GM12892 (cell line): ENCODE measurements at regions not wholly inside any gene's neighbourhood (a gene's known extent, or its start where the extent isn't known, plus 50 kb on each side); places are given as distances from the start of the nearest gene placed in this dataset.

Experiments
- DNase-seq: peaks from one replicate; pipeline ENCODE4 v3.0.0; 2011; ENCODE audit not compliant: insufficient read length
- FAIRE-seq: peaks from 2 replicates; lab custom pipeline; 2011; peaks lifted over from hg19 to GRCh38; lab: Jason Lieb, UNC
- POLR2A ChIP-seq: IDR thresholded peaks from 2 replicates; pipeline ENCODE4 v1.6.1; 2011; ENCODE audit warnings: low read depth, low read length, control low read depth
- POLR2AphosphoS5 ChIP-seq: IDR thresholded peaks from 2 replicates; pipeline ENCODE4 v1.6.1; 2011; ENCODE audit warnings: low read depth, low read length, control low read depth
- TAF1 ChIP-seq: IDR thresholded peaks from 2 replicates; pipeline ENCODE4 v1.6.1; 2011; ENCODE audit warnings: low read depth, mild to moderate bottlenecking, control low read depth, low read length, borderline replicate concordance

- FAIRE-seq = no peak
- DNase-seq = no peak
- TF ChIP-seq POLR2AphosphoS5 = no peak
- no peak for TF ChIP-seq POLR2A
- TF ChIP-seq TAF1 = no peak
These were observed 934.2 kb downstream of the BRD1 start for GRCh38 chr22:48893288-48894063.

GRCh38 chr22:48892578-48893287 is 934.9 kb downstream of the BRD1 start:
- FAIRE-seq (no peak), DNase-seq (no peak)
- TF ChIP-seq TAF1 = no peak
- no peak for TF ChIP-seq POLR2A
- no peak for TF ChIP-seq POLR2AphosphoS5

- no peak for TF ChIP-seq POLR2AphosphoS5
- TF ChIP-seq TAF1 = no peak
- no peak for TF ChIP-seq POLR2A
- DNase-seq (no peak), FAIRE-seq (no peak)
These were observed 935.7 kb downstream of the BRD1 start for GRCh38 chr22:48891688-48892577.

- DNase-seq (no peak), FAIRE-seq (no peak)
- TF ChIP-seq POLR2AphosphoS5 (no peak), TAF1 (no peak), POLR2A (no peak)
These were observed 936.7 kb downstream of the BRD1 start for GRCh38 chr22:48890693-48891554.

GRCh38 chr22:48889887-48890692 is 937.6 kb downstream of the BRD1 start:
- no peak for FAIRE-seq
- no peak for DNase-seq
- TF ChIP-seq POLR2AphosphoS5 (no peak), POLR2A (no peak), TAF1 (no peak)

GRCh38 chr22:48889209-48889830 is 938.4 kb downstream of the BRD1 start:
- DNase-seq (no peak), FAIRE-seq (no peak)
- TF ChIP-seq TAF1 = no peak
- no peak for TF ChIP-seq POLR2AphosphoS5
- TF ChIP-seq POLR2A = no peak

- TF ChIP-seq TAF1 (no peak), POLR2A (no peak), POLR2AphosphoS5 (no peak)
- FAIRE-seq = no peak
- no peak for DNase-seq
These were observed 939.0 kb downstream of the BRD1 start for GRCh38 chr22:48888466-48889208.

- no peak for TF ChIP-seq POLR2AphosphoS5
- no peak for TF ChIP-seq POLR2A
- no peak for TF ChIP-seq TAF1
- no peak for FAIRE-seq
- no peak for DNase-seq
These were observed 940.0 kb downstream of the BRD1 start for GRCh38 chr22:48887394-48888332.
